HepG2 (cell line): ENCODE measurements at regions not wholly inside any gene's neighbourhood (a gene's known extent, or its start where the extent isn't known, plus 50 kb on each side); places are given as distances from the start of the nearest gene placed in this dataset.

Experiments used
- ATAC-seq: fragments of 200-7000 bp; cut with Tn5 transposase; 3 replicates; pipeline ENCODE4 v1.9.1; 2020; ENCODE audit warnings: mild to moderate bottlenecking, moderate library complexity
- BruUV-seq: library from RNA; stranded (reverse); fragments of 400-500 nt; replicated peaks from 2 replicates; lab custom pipeline; 2021; lab: Mats Ljungman, UMichigan
- CTCF ChIA-PET: fragments of 300-600 bp; formaldehyde crosslinking; extraction: SDS; loops from one replicate; lab custom pipeline; 2021; ENCODE audit warnings: low total read pairs, inconsistent platforms, low intra/inter-chr PET ratio; lab: Yijun Ruan, JAX
- POLR2A ChIA-PET: fragments of 350-600 bp; sonication (Branson Sonifier 250); formaldehyde crosslinking; loops from one replicate; lab custom pipeline; 2020; ENCODE audit warnings: antibody characterized with exemption, inconsistent platforms; lab: Yijun Ruan, JAX
- DNase-seq: peaks from one replicate; pipeline ENCODE4 v3.0.0-alpha.2; 2015; ENCODE audit warnings: low spot score
- FAIRE-seq: peaks from 3 replicates; lab custom pipeline; 2011; peaks lifted over from hg19 to GRCh38; lab: Jason Lieb, UNC
- H2AFZ ChIP-seq: one replicate; pipeline ENCODE4 v1.6.1; 2011; ENCODE audit warnings: low read length, inconsistent platforms
- H3K27ac ChIP-seq: fragments of 300-600 bp; 3 replicates; pipeline ENCODE4 v1.8.0; 2011; ENCODE audit warnings: mixed run types, mild to moderate bottlenecking, mixed read lengths, low read length, inconsistent platforms; ENCODE audit not compliant: insufficient read depth; ENCODE audit errors: extremely low read length
- H3K27me3 ChIP-seq, 2 experiments: fragments of 200-600 bp in 1 of 2; 2 replicates in 1 of 2; 3 replicates in 1 of 2; pipeline versions ENCODE4 v1.6.0 to v1.8.0; 2011; ENCODE audit warnings: low read length in 2 of 2, mild to moderate bottlenecking in 2 of 2, moderate library complexity in 2 of 2, inconsistent platforms in 1 of 2; ENCODE audit not compliant: insufficient read depth in 2 of 2, control insufficient read depth in 1 of 2
- H3K36me3 ChIP-seq, 2 experiments: fragments of 200-600 bp in 1 of 2; replicated peaks in 1 of 2; 2 replicates in 1 of 2; 3 replicates in 1 of 2; pipeline versions ENCODE4 v1.5.1 to v1.8.0; 2011; ENCODE audit warnings: low read length in 2 of 2, inconsistent platforms in 1 of 2; ENCODE audit not compliant: insufficient read depth in 2 of 2, control insufficient read depth in 1 of 2
- H3K4me1 ChIP-seq: 2 replicates; pipeline ENCODE4 v1.5.1; 2012; ENCODE audit warnings: low read length, inconsistent platforms; ENCODE audit not compliant: insufficient read depth
- H3K4me2 ChIP-seq: 2 replicates; pipeline ENCODE4 v1.6.0; 2011; ENCODE audit warnings: low read depth, low read length, inconsistent platforms
- H3K4me3 ChIP-seq, 3 experiments: fragments of 200-600 bp in 1 of 3; sonication (generic), shearing (Covaris generic) in 1 of 3; replicated peaks in 1 of 3; 2 replicates each; pipeline ENCODE4 v1.5.1; 2011 to 2016; ENCODE audit warnings: low read length in 3 of 3, inconsistent platforms in 2 of 3, low read depth in 2 of 3, mild to moderate bottlenecking in 2 of 3, control low read depth in 1 of 3, mixed read lengths in 1 of 3; ENCODE audit not compliant: insufficient read depth in 1 of 3
- H3K79me2 ChIP-seq: one replicate; pipeline ENCODE4 v1.6.1; 2011; ENCODE audit warnings: low read length, inconsistent platforms; ENCODE audit not compliant: insufficient read depth
- H3K9ac ChIP-seq: 2 replicates; pipeline ENCODE4 v1.6.0; 2011; ENCODE audit warnings: mild to moderate bottlenecking, low read depth, low read length, inconsistent platforms; ENCODE audit not compliant: insufficient read depth
- H3K9me3 ChIP-seq: 2 replicates; pipeline ENCODE4 v1.5.1; 2012; ENCODE audit warnings: mild to moderate bottlenecking, low read length
- H4K20me1 ChIP-seq: 2 replicates; pipeline ENCODE4 v1.6.0; 2011; ENCODE audit warnings: inconsistent platforms, mild to moderate bottlenecking, low read length, moderate library complexity; ENCODE audit not compliant: insufficient read depth
- PAWR ChIP-seq: sonication (generic); formaldehyde crosslinking; IDR thresholded peaks from 2 replicates; pipeline ENCODE4 v1.4.0; 2020; ENCODE audit warnings: missing genetic modification reagents, mild to moderate bottlenecking, borderline replicate concordance
- WGBS: methylation state at CpG from one replicate; pipeline ENCODE4 v1.1.6; 2017; ENCODE audit warnings: low lambda C conversion rate; 5-methylcytosine and 5-hydroxymethylcytosine counted together
- in situ Hi-C: cut with HindIII; loops from 2 replicates; pipeline ENCODE4 v1.10.0; 2017; ENCODE audit warnings: low pct_unique_long_range_greater_than_20kb; ENCODE audit not compliant: extremely low pct_ligation_motif_present
- intact Hi-C: fragments of 100-400 bp; cut with micrococcal nuclease; formaldehyde crosslinking; loops from one replicate; pipeline ENCODE4 v1.10.0; 2022; ENCODE audit not compliant: unreplicated experiment
- TF ChIP-seq, protein P1 (sequence below): sonication (generic); formaldehyde crosslinking; IDR thresholded peaks from 2 replicates; pipeline ENCODE4 v1.4.0; 2020; ENCODE audit warnings: missing genetic modification reagents
- TF ChIP-seq, protein P2 (sequence below): sonication (generic); formaldehyde crosslinking; IDR thresholded peaks from 2 replicates; pipeline ENCODE4 v1.9.0; 2022; ENCODE audit warnings: missing genetic modification reagents, mild to moderate bottlenecking, borderline replicate concordance

DNA sequence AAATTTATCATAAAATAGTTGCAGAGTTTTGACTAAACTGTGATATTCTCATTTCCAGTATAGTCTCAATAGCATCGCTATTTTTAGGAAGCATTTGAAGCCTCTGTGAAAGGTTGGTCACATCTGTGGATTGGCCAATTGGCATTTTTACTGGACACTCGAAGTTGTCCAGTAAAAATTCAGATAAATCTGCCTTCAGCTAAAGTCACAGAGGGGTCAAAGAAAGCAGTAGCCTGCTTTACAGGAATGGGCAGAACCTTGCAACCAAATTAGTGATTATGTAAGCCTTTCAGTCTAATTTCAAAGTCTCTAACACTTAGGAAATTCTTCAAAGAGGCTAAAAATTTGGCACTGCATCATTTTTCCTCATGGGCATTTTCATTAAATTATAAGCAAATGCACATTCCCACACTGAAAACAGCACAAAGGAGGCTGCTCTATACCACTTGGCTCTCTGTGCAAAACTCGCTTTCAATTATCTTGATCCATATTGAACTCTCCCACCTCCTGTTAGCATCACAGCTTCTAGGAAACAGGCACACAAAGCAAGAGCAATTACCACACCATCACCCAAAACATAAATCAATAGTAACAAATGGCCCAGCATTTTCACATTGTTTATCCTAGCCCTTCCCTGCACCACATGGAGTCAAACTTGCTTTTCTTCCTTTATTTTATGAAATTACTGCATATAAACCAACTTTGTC, 318.5 kb upstream of the DUSP10 start:
- Histone ChIP-seq H3K9ac (no peak overlapping the region), H3K36me3 (no peaks in the 10 kb centered on the region), H3K27me3 (no peaks in the 10 kb centered on the region; a peak in 1 of 5 replicates), H2AFZ (no peak overlapping the region), H3K4me2 (no peak overlapping the region), H3K4me3 (no peak overlapping the region), H3K4me1 (peaks cover 44% of the 10 kb centered on the region), H3K9me3 (peaks cover 19% of the 10 kb centered on the region), H4K20me1 (no peaks in the 10 kb centered on the region), H3K27ac (peak overlapping the region; percentile 70), H3K79me2 (no peaks in the 10 kb centered on the region)
- ChIA-PET CTCF (no interaction called here), POLR2A (interaction anchor here (1.1 to 1.6 kb wide), 2 partner anchors 39 to 99 kb away, joined by 5 to 6 read pairs; no protein-coding TSS in a partner anchor)
- no TSS peak for BruUV-seq
- intact Hi-C loops (loop anchor here (5.0 kb wide), 1 partner anchor 1357 kb away; no protein-coding TSS in a partner anchor), in situ Hi-C loops (no loop called here)
- FAIRE-seq (no peak), ATAC-seq (no peak), DNase-seq (no peak)
- WGBS, result 71% methylated on average over 3 of the region's 3 CpGs
- TF ChIP-seq PAWR (CRISPR knock-in tag), result no peak
- TF ChIP-seq, protein P1, sequence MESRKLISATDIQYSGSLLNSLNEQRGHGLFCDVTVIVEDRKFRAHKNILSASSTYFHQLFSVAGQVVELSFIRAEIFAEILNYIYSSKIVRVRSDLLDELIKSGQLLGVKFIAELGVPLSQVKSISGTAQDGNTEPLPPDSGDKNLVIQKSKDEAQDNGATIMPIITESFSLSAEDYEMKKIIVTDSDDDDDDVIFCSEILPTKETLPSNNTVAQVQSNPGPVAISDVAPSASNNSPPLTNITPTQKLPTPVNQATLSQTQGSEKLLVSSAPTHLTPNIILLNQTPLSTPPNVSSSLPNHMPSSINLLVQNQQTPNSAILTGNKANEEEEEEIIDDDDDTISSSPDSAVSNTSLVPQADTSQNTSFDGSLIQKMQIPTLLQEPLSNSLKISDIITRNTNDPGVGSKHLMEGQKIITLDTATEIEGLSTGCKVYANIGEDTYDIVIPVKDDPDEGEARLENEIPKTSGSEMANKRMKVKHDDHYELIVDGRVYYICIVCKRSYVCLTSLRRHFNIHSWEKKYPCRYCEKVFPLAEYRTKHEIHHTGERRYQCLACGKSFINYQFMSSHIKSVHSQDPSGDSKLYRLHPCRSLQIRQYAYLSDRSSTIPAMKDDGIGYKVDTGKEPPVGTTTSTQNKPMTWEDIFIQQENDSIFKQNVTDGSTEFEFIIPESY (CRISPR knock-in tag), result no peak

GRCh38 chr1:222058249-222058648, 316.4 kb upstream of the DUSP10 start:
- FAIRE-seq, result no peak

More at GRCh38 chr1:222058249-222058648, 316.4 kb upstream of the DUSP10 start:
- POLR2A ChIA-PET, result no interaction called here
- no TSS peak for BruUV-seq
- no peak overlapping the region for H3K4me2 ChIP-seq
- no peaks in the 10 kb centered on the region for H3K9me3 ChIP-seq
- H3K27me3 ChIP-seq, result no peaks in the 10 kb centered on the region; a peak in 1 of 5 replicates
- H3K27ac ChIP-seq, result no peak overlapping the region
- no peak overlapping the region for H3K4me3 ChIP-seq
- no peak for ATAC-seq
- H2AFZ ChIP-seq, result no peak overlapping the region
- CTCF ChIA-PET, result no interaction called here
- 52% methylated on average over 2 of the region's 2 CpGs for WGBS
- no peak overlapping the region for H3K9ac ChIP-seq
- no peaks in the 10 kb centered on the region for H4K20me1 ChIP-seq
- TF ChIP-seq, protein P2, sequence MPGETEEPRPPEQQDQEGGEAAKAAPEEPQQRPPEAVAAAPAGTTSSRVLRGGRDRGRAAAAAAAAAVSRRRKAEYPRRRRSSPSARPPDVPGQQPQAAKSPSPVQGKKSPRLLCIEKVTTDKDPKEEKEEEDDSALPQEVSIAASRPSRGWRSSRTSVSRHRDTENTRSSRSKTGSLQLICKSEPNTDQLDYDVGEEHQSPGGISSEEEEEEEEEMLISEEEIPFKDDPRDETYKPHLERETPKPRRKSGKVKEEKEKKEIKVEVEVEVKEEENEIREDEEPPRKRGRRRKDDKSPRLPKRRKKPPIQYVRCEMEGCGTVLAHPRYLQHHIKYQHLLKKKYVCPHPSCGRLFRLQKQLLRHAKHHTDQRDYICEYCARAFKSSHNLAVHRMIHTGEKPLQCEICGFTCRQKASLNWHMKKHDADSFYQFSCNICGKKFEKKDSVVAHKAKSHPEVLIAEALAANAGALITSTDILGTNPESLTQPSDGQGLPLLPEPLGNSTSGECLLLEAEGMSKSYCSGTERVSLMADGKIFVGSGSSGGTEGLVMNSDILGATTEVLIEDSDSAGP (CRISPR knock-in tag), result no peak
- DNase-seq, result no peak
- in situ Hi-C loops (no loop called here), intact Hi-C loops (no loop called here)
- no peaks in the 10 kb centered on the region for H3K36me3 ChIP-seq
- no peaks in the 10 kb centered on the region for H3K79me2 ChIP-seq
- H3K4me1 ChIP-seq, result peaks cover 43% of the 10 kb centered on the region
